SU-DHL-6 (cell line): ENCODE measurements at regions not wholly inside any gene's neighbourhood (a gene's known extent, or its start where the extent isn't known, plus 50 kb on each side); places are given as distances from the start of the nearest gene placed in this dataset.
"Not testable (repeated sequence)": the region's sequence is repeated elsewhere in the genome, so short reads cannot be mapped to it uniquely, and the experiment has no call there.

ENCODE experiments used
- H2AFZ ChIP-seq: fragments of 200-600 bp; sonication (generic); 2 replicates; pipeline ENCODE4 v1.6.1; 2014; ENCODE audit warnings: low read depth, mild to moderate bottlenecking, moderate library complexity, mixed read lengths, antibody characterized with exemption, low read length; ENCODE audit not compliant: severe bottlenecking
- H3F3A ChIP-seq: fragments of 200-600 bp; shearing (Covaris generic); 2 replicates; pipeline ENCODE4 v1.6.0; 2016; ENCODE audit warnings: antibody characterized with exemption, mild to moderate bottlenecking; ENCODE audit not compliant: insufficient read depth
- H3K27ac ChIP-seq: fragments of 200-600 bp; sonication (generic); 2 replicates; pipeline ENCODE4 v1.5.1; 2016; ENCODE audit warnings: low read depth, mild to moderate bottlenecking, low read length, moderate library complexity, mixed read lengths
- H3K27me3 ChIP-seq: fragments of 200-600 bp; sonication (generic), shearing (Covaris generic); 2 replicates; pipeline ENCODE4 v1.6.0; 2014; ENCODE audit warnings: mild to moderate bottlenecking, low read length
- H3K36me3 ChIP-seq: fragments of 200-600 bp; sonication (generic); 2 replicates; pipeline ENCODE4 v1.6.1; 2014; ENCODE audit warnings: mild to moderate bottlenecking, low read length, mixed read lengths
- H3K4me2 ChIP-seq: fragments of 300-600, 200-600 bp; shearing (Covaris generic), sonication (generic); 2 replicates; pipeline ENCODE4 v1.6.0; 2014; ENCODE audit warnings: low read length, low read depth, mild to moderate bottlenecking; ENCODE audit not compliant: poor library complexity, severe bottlenecking
- H3K4me3 ChIP-seq: fragments of 200-600 bp; sonication (generic); 2 replicates; pipeline ENCODE4 v1.5.1; 2014; ENCODE audit warnings: antibody characterized with exemption, low read length, mild to moderate bottlenecking, mixed read lengths; ENCODE audit not compliant: insufficient read depth, poor library complexity, severe bottlenecking
- H3K79me2 ChIP-seq: fragments of 200-600 bp; sonication (generic); 2 replicates; pipeline ENCODE4 v1.6.1; 2014; ENCODE audit warnings: mild to moderate bottlenecking, low read length, moderate library complexity; ENCODE audit not compliant: insufficient read depth
- H3K9ac ChIP-seq: fragments of 200-600 bp; sonication (generic); 2 replicates; pipeline ENCODE4 v1.7.0; 2014; ENCODE audit warnings: mild to moderate bottlenecking, low read length
- H3K9me2 ChIP-seq: fragments of 200-600 bp; sonication (generic); replicated peaks from 2 replicates; pipeline ENCODE4 v1.6.1; 2014; ENCODE audit warnings: low read length; ENCODE audit not compliant: insufficient read depth
- H3K9me3 ChIP-seq: fragments of 200-600 bp; sonication (generic); 2 replicates; pipeline ENCODE4 v1.6.1; 2014; ENCODE audit warnings: low read length, mixed read lengths; ENCODE audit not compliant: insufficient read depth
- H4K20me1 ChIP-seq: fragments of 200-600 bp; sonication (generic); 2 replicates; pipeline ENCODE4 v1.6.1; 2014; ENCODE audit warnings: low read depth, mild to moderate bottlenecking, antibody characterized with exemption, low read length, moderate library complexity, mixed read lengths
- CTCF ChIP-seq: fragments of 200-600 bp; sonication (generic); IDR thresholded peaks from one replicate; pipeline ENCODE4 v1.5.1; 2017; ENCODE audit warnings: antibody characterized with exemption, mild to moderate bottlenecking, low read length, moderate library complexity; ENCODE audit not compliant: insufficient read depth, poor library complexity, severe bottlenecking
- EZH2phosphoT487 ChIP-seq: fragments of 200-600 bp; sonication (generic), shearing (Covaris generic); conservative IDR thresholded peaks from 2 replicates; pipeline ENCODE4 v1.6.1; 2018; ENCODE audit warnings: mild to moderate bottlenecking, antibody characterized with exemption, low read length, moderate library complexity, mixed read lengths

GRCh38 chr5:124104344-124104743 lies 592.4 kb downstream of the CSNK1G3 start:
- TF ChIP-seq EZH2phosphoT487 (no peak), CTCF (no peak)
- H2AFZ ChIP-seq, result no peak overlapping the region

GRCh38 chr5:124103671-124104070 lies 591.7 kb downstream of the CSNK1G3 start:
- H3K27ac ChIP-seq, result no peak overlapping the region
- no peak overlapping the region for H3K4me2 ChIP-seq
- no peak overlapping the region for H3K4me3 ChIP-seq
- H3K9me2 ChIP-seq, result no peaks in the 10 kb centered on the region
- H4K20me1 ChIP-seq, result no peaks in the 10 kb centered on the region
- no peaks in the 10 kb centered on the region for H3K79me2 ChIP-seq
- H2AFZ ChIP-seq, result no peak overlapping the region
- H3K27me3 ChIP-seq, result no peaks in the 10 kb centered on the region
- TF ChIP-seq CTCF (no peak), EZH2phosphoT487 (no peak)
- no peaks in the 10 kb centered on the region for H3K36me3 ChIP-seq
- H3K9ac ChIP-seq, result no peak overlapping the region
- no peaks in the 10 kb centered on the region for H3F3A ChIP-seq
- H3K9me3 ChIP-seq, result no peaks in the 10 kb centered on the region

More at GRCh38 chr5:124104344-124104743, 592.4 kb downstream of the CSNK1G3 start:
- H3K9me3 ChIP-seq, result no peaks in the 10 kb centered on the region
- H3K79me2 ChIP-seq, result no peaks in the 10 kb centered on the region
- H3F3A ChIP-seq, result no peaks in the 10 kb centered on the region
- H3K9me2 ChIP-seq, result no peaks in the 10 kb centered on the region
- H4K20me1 ChIP-seq, result no peaks in the 10 kb centered on the region
- H3K9ac ChIP-seq, result no peak overlapping the region
- no peak overlapping the region for H3K4me3 ChIP-seq
- no peaks in the 10 kb centered on the region for H3K27me3 ChIP-seq
- no peak overlapping the region for H3K4me2 ChIP-seq
- H3K36me3 ChIP-seq, result no peaks in the 10 kb centered on the region
- no peak overlapping the region for H3K27ac ChIP-seq

- H4K20me1 ChIP-seq, H3K4me2 ChIP-seq, H3K79me2 ChIP-seq, H3K9me2 ChIP-seq, H3K9ac ChIP-seq, H3K4me3 ChIP-seq, H3K27ac ChIP-seq, H3K36me3 ChIP-seq, H3K27me3 ChIP-seq, H3F3A ChIP-seq, H2AFZ ChIP-seq, H3K9me3 ChIP-seq: not testable (repeated sequence)
Measured at GRCh38 chr5:124103056-124103455, 591.1 kb downstream of the CSNK1G3 start.

GRCh38 chr5:124102486-124102885 lies 590.5 kb downstream of the CSNK1G3 start:
- H3K79me2 ChIP-seq, result no peaks in the 10 kb centered on the region
- no peaks in the 10 kb centered on the region for H4K20me1 ChIP-seq
- no peak overlapping the region for H3K4me2 ChIP-seq
- no peak for TF ChIP-seq CTCF
- no peak overlapping the region for H3K9ac ChIP-seq
- no peaks in the 10 kb centered on the region for H3F3A ChIP-seq
- no peak overlapping the region for H2AFZ ChIP-seq
- H3K36me3 ChIP-seq, result no peaks in the 10 kb centered on the region
- H3K9me3 ChIP-seq, result no peaks in the 10 kb centered on the region
- H3K27me3 ChIP-seq, result no peaks in the 10 kb centered on the region
- no peaks in the 10 kb centered on the region for H3K9me2 ChIP-seq
- H3K4me3 ChIP-seq, result no peak overlapping the region
- no peak overlapping the region for H3K27ac ChIP-seq
